ENCODE measurements at regions not wholly inside any gene's neighbourhood (a gene's known extent, or its start where the extent isn't known, plus 50 kb on each side); places are given as distances from the start of the nearest gene placed in this dataset.
"Not testable (repeated sequence)": the region's sequence is repeated elsewhere in the genome, so short reads cannot be mapped to it uniquely, and the experiment has no call there.

- no peak for DNase-seq
These were observed 75.3 kb downstream of the UTRN start for GRCh38 chr6:144360401-144360800.

GRCh38 chr6:144361016-144361415, 75.9 kb downstream of the UTRN start:
- DNase-seq: no peak

- DNase-seq: no peak
These were observed 77.2 kb downstream of the UTRN start for GRCh38 chr6:144362042-144363018.

GRCh38 chr6:144364208-144364720, 79.1 kb downstream of the UTRN start:
- DNase-seq: no peak

GRCh38 chr6:144364782-144365181, 79.6 kb downstream of the UTRN start:
- no peak for DNase-seq

GRCh38 chr6:144365271-144365670, 80.1 kb downstream of the UTRN start:
- no peak for DNase-seq

- DNase-seq: not testable (repeated sequence)
These were observed 84.6 kb downstream of the UTRN start for GRCh38 chr6:144369696-144370095.

- no peak for DNase-seq
These were observed 87.0 kb downstream of the UTRN start for GRCh38 chr6:144372116-144372515.

- DNase-seq: no peak
These were observed 87.8 kb downstream of the UTRN start for GRCh38 chr6:144372611-144373594.

- DNase-seq: not testable (repeated sequence)
These were observed 89.4 kb downstream of the UTRN start for GRCh38 chr6:144374525-144374924.

- no peak for DNase-seq
These were observed 92.6 kb downstream of the UTRN start for GRCh38 chr6:144377586-144378210.

- DNase-seq: no peak
These were observed 93.3 kb downstream of the UTRN start for GRCh38 chr6:144378437-144378836.

- no peak for DNase-seq
These were observed 94.2 kb downstream of the UTRN start for GRCh38 chr6:144379356-144379755.

- not testable (repeated sequence) for DNase-seq
These were observed 96.4 kb downstream of the UTRN start for GRCh38 chr6:144381499-144381898.

GRCh38 chr6:144383336-144383735, 98.2 kb downstream of the UTRN start:
- DNase-seq: no peak

- DNase-seq: no peak
These were observed 99.3 kb downstream of the UTRN start for GRCh38 chr6:144384427-144384826.

GRCh38 chr6:144389474-144389873, 104.3 kb downstream of the UTRN start:
- DNase-seq: not testable (repeated sequence)

GRCh38 chr6:144390202-144390601, 105.1 kb downstream of the UTRN start:
- DNase-seq: no peak

- DNase-seq: no peak
These were observed 105.8 kb downstream of the UTRN start for GRCh38 chr6:144390886-144391285.

GRCh38 chr6:144392536-144392935, 107.4 kb downstream of the UTRN start:
- no peak for DNase-seq

- no peak for DNase-seq
These were observed 109.1 kb downstream of the UTRN start for GRCh38 chr6:144394210-144394609.

- DNase-seq: no peak
These were observed 109.9 kb downstream of the UTRN start for GRCh38 chr6:144395014-144395413.

- DNase-seq: no peak
These were observed 110.7 kb downstream of the UTRN start for GRCh38 chr6:144395826-144396225.
